LNCaP clone FGC (cell line): ENCODE measurements at regions not wholly inside any gene's neighbourhood (a gene's known extent, or its start where the extent isn't known, plus 50 kb on each side); places are given as distances from the start of the nearest gene placed in this dataset.

Source experiments
- DNase-seq: peaks from one replicate; pipeline ENCODE4 v3.0.0-alpha.2; 2011; ENCODE audit warnings: low read depth
- H3K4me3 ChIP-seq: 2 replicates; pipeline ENCODE4 v1.5.1; 2011; ENCODE audit warnings: mild to moderate bottlenecking, low read depth, low read length, control low read depth
- CTCF ChIP-seq: IDR thresholded peaks from 2 replicates; pipeline ENCODE4 v1.5.1; 2012; ENCODE audit warnings: mild to moderate bottlenecking; ENCODE audit not compliant: control insufficient read depth, insufficient read depth; ENCODE audit errors: extremely low read depth

- H3K4me3 ChIP-seq = no peak overlapping the region
- no peak for DNase-seq
- no peak for TF ChIP-seq CTCF
Observed at GRCh38 chr10:131797626-131798025, 103.2 kb upstream of the PPP2R2D start.

DNA sequence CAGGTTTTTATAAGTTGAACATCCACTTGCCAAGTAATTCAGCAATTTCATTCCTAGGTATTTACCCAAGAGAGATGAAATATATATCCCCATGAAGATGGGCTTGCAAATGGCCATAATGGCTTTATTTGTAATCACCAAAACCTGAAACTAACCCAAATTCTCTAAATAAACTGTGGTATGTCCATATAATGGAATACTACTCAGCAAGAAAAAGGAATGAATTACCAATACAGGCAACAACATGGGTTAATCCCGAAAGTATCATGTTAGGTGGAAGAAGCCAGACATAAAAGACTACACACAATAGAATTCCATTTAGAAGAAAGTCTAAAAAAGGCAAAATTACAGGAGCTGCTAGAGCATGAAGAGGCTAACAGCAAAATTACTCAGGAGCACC is 101.4 kb upstream of the PPP2R2D start:
- no peak overlapping the region for H3K4me3 ChIP-seq
- no peak for TF ChIP-seq CTCF
- no peak for DNase-seq

GRCh38 chr10:131802156-131802915 is 98.5 kb upstream of the PPP2R2D start:
- no peak for DNase-seq
- TF ChIP-seq CTCF = no peak
- H3K4me3 ChIP-seq = no peak overlapping the region

- H3K4me3 ChIP-seq = no peak overlapping the region
- no peak for TF ChIP-seq CTCF
- DNase-seq = no peak
Observed at GRCh38 chr10:131802996-131803395, 97.8 kb upstream of the PPP2R2D start.

DNA sequence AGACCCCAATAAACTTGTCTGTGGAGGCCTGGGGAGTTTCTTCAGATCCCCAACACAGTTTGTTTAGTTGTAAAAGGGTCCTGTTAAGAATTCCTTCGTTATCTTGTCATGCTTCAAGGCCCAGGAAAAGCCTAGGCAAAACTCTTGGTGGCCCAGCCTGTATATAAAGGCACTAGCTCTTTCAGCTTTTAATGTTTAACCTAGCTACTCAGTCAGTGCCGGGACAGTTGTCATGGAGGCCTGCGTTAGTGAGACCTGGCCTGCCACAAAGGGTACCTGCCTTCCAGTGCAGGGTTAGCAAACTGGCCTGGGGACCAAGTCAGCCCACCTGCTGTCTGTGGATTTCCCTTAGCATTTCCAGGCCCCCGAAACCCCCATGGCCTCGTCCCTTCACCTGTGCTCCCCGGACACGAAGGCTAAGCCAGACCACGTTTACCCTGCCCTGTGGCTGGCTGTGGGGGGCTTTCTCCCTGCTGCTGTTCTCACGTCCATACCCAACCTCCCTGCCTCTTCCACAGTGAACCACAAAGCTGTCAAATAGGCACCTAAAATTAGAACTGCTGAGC is 96.9 kb upstream of the PPP2R2D start:
- no peak overlapping the region for H3K4me3 ChIP-seq
- no peak for TF ChIP-seq CTCF
- DNase-seq = no peak

DNA sequence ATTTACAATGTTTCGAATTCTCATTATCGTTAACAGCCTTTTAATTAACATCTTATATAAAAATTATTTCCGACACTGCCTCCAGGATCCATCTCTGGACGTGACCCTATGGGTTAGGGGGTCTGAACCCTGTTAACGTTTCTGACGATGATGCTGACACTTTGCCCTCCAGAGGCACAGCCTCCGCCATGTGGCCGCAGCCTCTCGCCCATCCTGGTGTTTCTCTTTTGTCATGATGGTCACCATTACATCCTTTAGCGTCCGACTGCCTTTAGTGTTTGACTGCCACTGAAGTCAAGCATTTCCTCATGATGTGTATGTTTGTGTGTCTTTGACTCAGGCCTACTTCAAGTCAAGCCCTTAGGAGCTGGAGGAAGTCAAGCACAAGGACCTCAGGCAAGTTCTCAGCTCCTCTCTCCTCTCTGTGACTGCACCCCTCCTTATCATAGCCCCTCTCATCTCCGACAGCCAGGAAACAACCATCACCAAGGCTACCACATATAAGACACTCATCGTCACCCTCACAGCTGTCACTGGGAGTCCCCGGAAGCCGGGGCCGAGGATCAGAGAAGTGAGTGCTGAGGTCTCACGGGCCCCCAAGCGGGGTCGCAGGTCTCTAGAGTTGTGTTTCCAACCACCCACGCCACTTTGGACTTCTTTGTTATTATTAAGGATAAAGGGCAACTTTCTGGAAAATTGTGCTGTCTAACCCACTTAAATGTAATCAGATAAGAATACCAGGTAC is 96.1 kb upstream of the PPP2R2D start:
- H3K4me3 ChIP-seq = no peak overlapping the region
- TF ChIP-seq CTCF = no peak
- no peak for DNase-seq
